ENCODE measurements at regions not wholly inside any gene's neighbourhood (a gene's known extent, or its start where the extent isn't known, plus 50 kb on each side); places are given as distances from the start of the nearest gene placed in this dataset.

DNA sequence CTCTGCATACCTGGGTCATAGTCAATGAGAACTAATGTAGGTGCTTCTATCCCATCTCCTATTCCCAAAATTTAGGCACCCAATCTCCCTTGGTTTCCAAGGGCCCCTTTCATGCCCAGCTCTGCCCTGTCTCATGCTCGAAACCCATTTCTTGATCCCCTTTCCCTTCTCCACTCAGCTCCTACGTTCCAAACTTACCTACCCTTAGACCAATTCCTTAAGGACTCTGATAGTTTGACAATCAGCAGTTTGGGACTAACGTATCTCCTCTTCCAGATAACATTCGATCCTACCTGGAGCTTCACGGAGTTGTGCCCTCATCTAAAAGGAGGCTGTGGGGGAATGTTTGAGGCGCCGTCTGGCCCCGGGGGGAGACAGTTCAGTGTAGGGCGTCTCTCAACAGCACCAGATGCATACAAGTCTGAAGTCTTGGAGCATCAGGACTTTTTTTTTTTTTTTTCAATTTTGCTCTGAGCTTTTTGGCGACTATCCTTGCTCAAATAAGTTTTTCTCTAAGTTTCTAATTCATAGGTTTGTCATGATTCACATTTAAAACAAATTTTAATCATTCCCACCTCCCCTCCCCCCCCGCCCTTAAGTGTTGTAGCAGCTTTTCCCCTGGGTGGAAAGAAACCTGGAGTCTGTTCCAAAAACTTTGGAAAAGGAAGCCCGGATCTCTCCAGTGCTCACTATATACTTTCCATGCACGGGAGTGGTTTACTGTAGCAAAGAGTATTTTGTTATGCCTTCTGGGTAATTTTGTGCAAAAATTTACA lies 141.2 kb upstream of the LGALSL start:
- no peak for DNase-seq (ENCODE audit: low spot score)
- H3K27ac Mint-ChIP-seq (ENCODE audit: unreplicated experiment): no peak overlapping the region
- H3K4me1 Mint-ChIP-seq (ENCODE audit: unreplicated experiment): peaks cover 5% of the 10 kb centered on the region
- H3K36me3 Mint-ChIP-seq (ENCODE audit: low read depth, unreplicated experiment): no peaks in the 10 kb centered on the region
- H3K27me3 Mint-ChIP-seq (ENCODE audit: unreplicated experiment): peaks cover 6% of the 10 kb centered on the region
- H3K9me3 Mint-ChIP-seq (ENCODE audit: unreplicated experiment): no peaks in the 10 kb centered on the region
- no peak overlapping the region for H3K4me3 Mint-ChIP-seq (ENCODE audit: unreplicated experiment)
- TF ChIP-seq, protein P1, sequence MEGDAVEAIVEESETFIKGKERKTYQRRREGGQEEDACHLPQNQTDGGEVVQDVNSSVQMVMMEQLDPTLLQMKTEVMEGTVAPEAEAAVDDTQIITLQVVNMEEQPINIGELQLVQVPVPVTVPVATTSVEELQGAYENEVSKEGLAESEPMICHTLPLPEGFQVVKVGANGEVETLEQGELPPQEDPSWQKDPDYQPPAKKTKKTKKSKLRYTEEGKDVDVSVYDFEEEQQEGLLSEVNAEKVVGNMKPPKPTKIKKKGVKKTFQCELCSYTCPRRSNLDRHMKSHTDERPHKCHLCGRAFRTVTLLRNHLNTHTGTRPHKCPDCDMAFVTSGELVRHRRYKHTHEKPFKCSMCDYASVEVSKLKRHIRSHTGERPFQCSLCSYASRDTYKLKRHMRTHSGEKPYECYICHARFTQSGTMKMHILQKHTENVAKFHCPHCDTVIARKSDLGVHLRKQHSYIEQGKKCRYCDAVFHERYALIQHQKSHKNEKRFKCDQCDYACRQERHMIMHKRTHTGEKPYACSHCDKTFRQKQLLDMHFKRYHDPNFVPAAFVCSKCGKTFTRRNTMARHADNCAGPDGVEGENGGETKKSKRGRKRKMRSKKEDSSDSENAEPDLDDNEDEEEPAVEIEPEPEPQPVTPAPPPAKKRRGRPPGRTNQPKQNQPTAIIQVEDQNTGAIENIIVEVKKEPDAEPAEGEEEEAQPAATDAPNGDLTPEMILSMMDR (IDR thresholded peaks at IDR 0.05; ENCODE audit: unreplicated experiment): no peak

DNA sequence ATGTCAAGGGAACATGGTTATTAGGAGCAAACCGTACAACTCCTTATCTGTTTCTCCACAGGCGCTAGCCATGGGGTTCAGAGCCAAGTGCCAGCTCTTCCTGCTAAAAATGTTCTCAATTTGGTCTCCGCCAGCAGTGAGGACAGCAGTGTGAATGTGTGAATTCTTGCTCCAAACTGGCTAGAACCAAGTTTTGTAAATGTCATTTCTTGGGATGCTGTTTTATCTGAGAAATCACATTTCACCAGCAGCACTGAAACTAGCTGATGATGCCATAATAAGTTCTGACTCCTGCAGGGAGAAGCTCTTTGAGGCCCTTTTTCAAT lies 140.6 kb upstream of the LGALSL start:
- no peak for DNase-seq (ENCODE audit: low spot score)
- no peaks in the 10 kb centered on the region for H3K36me3 Mint-ChIP-seq (ENCODE audit: low read depth, unreplicated experiment)
- no peak overlapping the region for H3K4me3 Mint-ChIP-seq (ENCODE audit: unreplicated experiment)
- H3K27me3 Mint-ChIP-seq (ENCODE audit: unreplicated experiment): peaks cover 6% of the 10 kb centered on the region
- H3K27ac Mint-ChIP-seq (ENCODE audit: unreplicated experiment): no peak overlapping the region
- H3K4me1 Mint-ChIP-seq (ENCODE audit: unreplicated experiment): peaks cover 5% of the 10 kb centered on the region
- TF ChIP-seq, protein P1 (IDR thresholded peaks at IDR 0.05; ENCODE audit: unreplicated experiment): no peak
- no peaks in the 10 kb centered on the region for H3K9me3 Mint-ChIP-seq (ENCODE audit: unreplicated experiment)

DNA sequence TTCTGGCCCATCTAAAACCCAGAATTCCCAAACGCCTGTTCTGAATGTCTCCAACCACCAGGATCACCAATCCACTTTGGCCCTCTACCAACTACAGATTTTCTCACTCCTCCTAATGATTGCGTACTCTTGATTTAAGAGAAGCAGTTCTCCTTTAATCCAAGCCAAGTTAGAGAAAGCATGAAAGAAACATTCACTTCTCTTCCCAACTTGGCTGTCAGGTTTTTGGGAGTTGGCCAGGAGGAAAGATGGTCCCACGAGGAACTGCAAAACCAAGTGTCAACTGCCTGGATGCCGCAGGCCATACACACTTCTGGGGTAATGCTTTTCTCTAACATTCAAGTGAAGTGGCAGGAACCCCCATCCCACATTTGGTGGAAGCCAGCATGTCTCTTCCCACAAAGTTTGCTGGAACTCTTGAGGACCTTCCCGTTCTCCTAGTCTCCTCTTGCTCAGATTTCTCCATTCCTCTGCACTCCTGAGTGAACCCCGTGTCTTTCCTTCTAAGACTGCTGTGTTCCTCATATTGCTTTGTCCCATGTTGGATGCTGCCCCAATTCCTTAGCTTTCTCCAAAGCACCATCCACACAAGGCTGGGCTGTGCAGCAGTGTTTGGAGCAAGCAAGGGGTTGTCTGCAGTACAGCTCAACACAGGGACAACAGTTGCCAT lies 138.5 kb upstream of the LGALSL start:
- peaks cover 3% of the 10 kb centered on the region for H3K27me3 Mint-ChIP-seq (ENCODE audit: unreplicated experiment)
- H3K36me3 Mint-ChIP-seq (ENCODE audit: low read depth, unreplicated experiment): no peaks in the 10 kb centered on the region
- peaks cover 2% of the 10 kb centered on the region for H3K4me1 Mint-ChIP-seq (ENCODE audit: unreplicated experiment)
- DNase-seq (ENCODE audit: low spot score): no peak
- H3K4me3 Mint-ChIP-seq (ENCODE audit: unreplicated experiment): no peak overlapping the region
- TF ChIP-seq, protein P1 (IDR thresholded peaks at IDR 0.05; ENCODE audit: unreplicated experiment): no peak
- H3K9me3 Mint-ChIP-seq (ENCODE audit: unreplicated experiment): no peaks in the 10 kb centered on the region
- H3K27ac Mint-ChIP-seq (ENCODE audit: unreplicated experiment): no peak overlapping the region

DNA sequence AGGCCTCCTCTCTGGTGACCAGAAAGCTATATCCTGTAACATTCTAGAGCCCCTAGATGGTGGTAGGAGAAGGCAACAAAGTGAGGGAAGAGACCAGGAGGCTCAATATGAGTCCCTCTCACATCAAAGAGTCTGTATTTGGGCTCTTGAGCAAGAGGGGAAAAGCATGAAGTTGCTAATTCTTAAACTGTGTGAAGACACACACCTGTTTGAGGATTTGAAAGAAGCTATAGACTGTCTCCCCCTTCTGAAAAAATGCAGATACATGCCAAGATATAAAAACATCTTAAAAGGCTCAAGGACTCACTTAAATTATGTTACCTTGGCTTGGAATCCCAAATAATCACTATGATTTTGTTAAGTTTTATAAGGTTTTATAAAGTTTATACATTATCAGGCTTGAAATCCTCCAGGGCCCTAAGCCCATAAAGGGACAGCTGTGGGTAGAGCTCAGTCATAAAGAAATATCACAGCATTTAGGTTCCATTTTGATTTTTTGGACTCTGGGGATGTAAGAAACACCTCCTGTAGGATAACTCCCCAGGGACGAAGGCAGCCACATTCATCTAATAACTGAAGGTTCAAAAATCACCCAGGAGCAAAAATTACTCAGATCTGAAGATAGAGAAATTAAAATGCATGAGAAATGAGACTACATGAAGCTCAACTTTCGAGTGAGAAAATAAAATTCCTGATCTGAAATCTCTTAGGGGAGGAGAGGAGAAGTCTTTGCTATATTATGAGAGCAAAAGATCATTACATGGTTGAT lies 136.1 kb upstream of the LGALSL start:
- no peaks in the 10 kb centered on the region for H3K9me3 Mint-ChIP-seq (ENCODE audit: unreplicated experiment)
- no peak overlapping the region for H3K4me3 Mint-ChIP-seq (ENCODE audit: unreplicated experiment)
- no peak for DNase-seq (ENCODE audit: low spot score)
- H3K27me3 Mint-ChIP-seq (ENCODE audit: unreplicated experiment): peaks cover 3% of the 10 kb centered on the region
- no peak overlapping the region for H3K27ac Mint-ChIP-seq (ENCODE audit: unreplicated experiment)
- TF ChIP-seq, protein P1 (IDR thresholded peaks at IDR 0.05; ENCODE audit: unreplicated experiment): no peak
- H3K4me1 Mint-ChIP-seq (ENCODE audit: unreplicated experiment): peaks cover 4% of the 10 kb centered on the region
- H3K36me3 Mint-ChIP-seq (ENCODE audit: low read depth, unreplicated experiment): no peaks in the 10 kb centered on the region

DNA sequence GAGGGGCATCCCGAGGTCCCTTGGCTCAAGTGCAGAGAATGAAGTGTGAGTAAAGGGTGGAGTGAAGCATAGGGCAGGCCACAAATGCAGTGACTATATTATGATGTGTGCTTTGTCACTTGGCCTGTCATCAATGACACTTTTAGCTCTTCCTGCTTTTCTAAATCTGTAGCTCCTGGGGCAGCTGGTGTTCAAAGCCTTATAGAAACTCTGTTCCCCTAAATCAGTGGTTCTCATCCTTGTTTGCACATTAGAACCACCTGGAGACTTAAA lies 135.6 kb upstream of the LGALSL start:
- H3K4me3 Mint-ChIP-seq (ENCODE audit: unreplicated experiment): no peak overlapping the region
- H3K36me3 Mint-ChIP-seq (ENCODE audit: low read depth, unreplicated experiment): no peaks in the 10 kb centered on the region
- H3K27me3 Mint-ChIP-seq (ENCODE audit: unreplicated experiment): peaks cover 3% of the 10 kb centered on the region
- DNase-seq (ENCODE audit: low spot score): no peak
- TF ChIP-seq, protein P1 (IDR thresholded peaks at IDR 0.05; ENCODE audit: unreplicated experiment): no peak
- no peaks in the 10 kb centered on the region for H3K9me3 Mint-ChIP-seq (ENCODE audit: unreplicated experiment)
- H3K27ac Mint-ChIP-seq (ENCODE audit: unreplicated experiment): no peak overlapping the region
- H3K4me1 Mint-ChIP-seq (ENCODE audit: unreplicated experiment): peaks cover 7% of the 10 kb centered on the region

All from endothelial cell (in vitro differentiated cells).